ENCODE measurements at regions not wholly inside any gene's neighbourhood (a gene's known extent, or its start where the extent isn't known, plus 50 kb on each side); places are given as distances from the start of the nearest gene placed in this dataset.
A peak's percentile ranks its signal among the peaks of the same experiment; 100 is the strongest.

DNA sequence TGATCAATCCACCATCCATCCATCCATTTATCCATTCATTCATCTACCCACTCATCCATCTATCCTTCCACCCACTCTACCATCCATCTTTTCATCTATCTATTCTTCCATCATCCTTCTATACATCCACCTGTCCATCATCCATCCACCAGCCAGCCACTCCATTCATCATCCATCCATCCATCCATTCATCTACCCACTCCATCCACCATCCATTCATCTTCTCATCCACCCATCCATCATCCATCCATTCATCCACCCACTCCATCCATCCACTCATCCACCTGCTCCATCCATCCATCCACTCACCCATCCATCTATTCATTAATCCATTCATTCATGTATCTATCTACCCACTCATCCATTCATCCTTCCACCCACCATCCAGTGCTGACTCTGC, 127.9 kb upstream of the TMPRSS2 start:
- no peak overlapping the region for H3K4me3 ChIP-seq (ENCODE audit: low read depth, low read length)
- TF ChIP-seq, protein P1, sequence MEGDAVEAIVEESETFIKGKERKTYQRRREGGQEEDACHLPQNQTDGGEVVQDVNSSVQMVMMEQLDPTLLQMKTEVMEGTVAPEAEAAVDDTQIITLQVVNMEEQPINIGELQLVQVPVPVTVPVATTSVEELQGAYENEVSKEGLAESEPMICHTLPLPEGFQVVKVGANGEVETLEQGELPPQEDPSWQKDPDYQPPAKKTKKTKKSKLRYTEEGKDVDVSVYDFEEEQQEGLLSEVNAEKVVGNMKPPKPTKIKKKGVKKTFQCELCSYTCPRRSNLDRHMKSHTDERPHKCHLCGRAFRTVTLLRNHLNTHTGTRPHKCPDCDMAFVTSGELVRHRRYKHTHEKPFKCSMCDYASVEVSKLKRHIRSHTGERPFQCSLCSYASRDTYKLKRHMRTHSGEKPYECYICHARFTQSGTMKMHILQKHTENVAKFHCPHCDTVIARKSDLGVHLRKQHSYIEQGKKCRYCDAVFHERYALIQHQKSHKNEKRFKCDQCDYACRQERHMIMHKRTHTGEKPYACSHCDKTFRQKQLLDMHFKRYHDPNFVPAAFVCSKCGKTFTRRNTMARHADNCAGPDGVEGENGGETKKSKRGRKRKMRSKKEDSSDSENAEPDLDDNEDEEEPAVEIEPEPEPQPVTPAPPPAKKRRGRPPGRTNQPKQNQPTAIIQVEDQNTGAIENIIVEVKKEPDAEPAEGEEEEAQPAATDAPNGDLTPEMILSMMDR (IDR thresholded peaks at IDR 0.05; ENCODE audit: low read depth, low read length) = no peak
- DNase-seq (ENCODE audit: low read depth, low spot score) = no peak
- in situ Hi-C loops (cut with HindIII; ENCODE audit: low sequenced_read_pairs) = no loop called here

DNA sequence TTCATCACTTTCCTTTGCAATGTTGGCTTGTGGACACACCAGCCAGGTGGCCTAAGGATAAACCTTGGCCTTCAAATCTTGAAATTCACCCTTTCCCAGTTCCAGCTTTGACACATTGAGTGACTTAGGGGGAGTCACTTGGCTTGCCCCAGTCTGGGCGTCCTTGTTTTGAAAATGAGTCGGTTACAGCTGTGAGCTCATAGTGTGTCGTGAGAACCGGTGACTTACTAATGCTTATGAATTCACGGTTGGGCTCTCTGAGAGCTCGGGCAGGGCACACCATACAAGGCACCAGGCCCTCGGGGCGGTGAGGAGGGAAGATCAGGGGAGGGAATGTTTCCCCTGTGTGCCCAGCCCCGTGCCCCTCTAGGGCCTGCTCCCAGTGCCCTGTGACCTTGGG, 126.9 kb upstream of the TMPRSS2 start:
- no peak overlapping the region for H3K4me3 ChIP-seq (ENCODE audit: low read depth, low read length)
- TF ChIP-seq, protein P1 (IDR thresholded peaks at IDR 0.05; ENCODE audit: low read depth, low read length) = no peak
- peak; percentile 63 for DNase-seq (ENCODE audit: low read depth, low spot score)
- in situ Hi-C loops (cut with HindIII; ENCODE audit: low sequenced_read_pairs) = no loop called here

DNA sequence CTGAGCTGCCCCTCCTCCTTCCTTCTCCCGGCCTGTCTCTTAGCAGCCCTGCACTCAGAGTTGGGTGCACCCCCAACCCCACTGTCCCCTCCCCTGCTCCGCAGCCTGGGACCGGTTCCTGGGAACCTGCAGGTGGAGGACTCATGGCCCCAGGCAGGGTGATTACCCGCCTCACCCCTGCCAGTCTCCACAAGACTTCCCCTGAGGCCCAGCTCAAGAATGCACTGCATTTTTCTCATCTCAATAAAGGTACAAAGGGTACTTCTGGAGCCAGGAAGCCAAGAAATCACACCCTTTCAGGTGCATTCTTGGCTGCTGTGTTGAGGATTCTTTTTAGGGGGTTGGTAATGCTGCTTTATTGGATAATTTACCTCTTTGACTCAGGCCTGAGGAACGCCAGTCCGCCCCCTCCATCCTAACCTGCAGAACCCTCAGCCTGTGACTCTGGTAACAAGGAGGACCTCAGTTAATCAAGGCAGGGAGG, 126.3 kb upstream of the TMPRSS2 start:
- H3K4me3 ChIP-seq (ENCODE audit: low read depth, low read length) = no peak overlapping the region
- in situ Hi-C loops (cut with HindIII; ENCODE audit: low sequenced_read_pairs) = no loop called here
- TF ChIP-seq, protein P1 (IDR thresholded peaks at IDR 0.05; ENCODE audit: low read depth, low read length) = no peak
- DNase-seq (ENCODE audit: low read depth, low spot score) = no peak

DNA sequence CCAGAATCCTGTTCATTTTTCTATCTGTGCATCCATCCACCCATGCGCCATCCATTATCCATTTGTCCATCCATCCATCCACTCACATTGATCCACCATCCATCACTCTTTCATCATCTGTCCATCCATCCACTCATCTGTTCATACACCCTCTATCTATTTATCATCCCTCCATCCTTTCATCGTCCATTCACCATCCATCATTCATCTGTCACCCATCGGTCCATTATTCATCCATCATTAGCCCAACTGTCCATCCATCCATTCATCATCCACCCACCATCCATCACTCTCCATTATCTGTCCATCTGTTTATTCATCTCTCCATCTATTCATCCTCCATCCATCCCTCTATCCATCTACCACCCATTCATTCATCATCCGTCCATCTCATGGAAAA, 125.7 kb upstream of the TMPRSS2 start:
- H3K4me3 ChIP-seq (ENCODE audit: low read depth, low read length) = no peak overlapping the region
- no peak for DNase-seq (ENCODE audit: low read depth, low spot score)
- in situ Hi-C loops (cut with HindIII; ENCODE audit: low sequenced_read_pairs) = no loop called here
- TF ChIP-seq, protein P1 (IDR thresholded peaks at IDR 0.05; ENCODE audit: low read depth, low read length) = no peak

DNA sequence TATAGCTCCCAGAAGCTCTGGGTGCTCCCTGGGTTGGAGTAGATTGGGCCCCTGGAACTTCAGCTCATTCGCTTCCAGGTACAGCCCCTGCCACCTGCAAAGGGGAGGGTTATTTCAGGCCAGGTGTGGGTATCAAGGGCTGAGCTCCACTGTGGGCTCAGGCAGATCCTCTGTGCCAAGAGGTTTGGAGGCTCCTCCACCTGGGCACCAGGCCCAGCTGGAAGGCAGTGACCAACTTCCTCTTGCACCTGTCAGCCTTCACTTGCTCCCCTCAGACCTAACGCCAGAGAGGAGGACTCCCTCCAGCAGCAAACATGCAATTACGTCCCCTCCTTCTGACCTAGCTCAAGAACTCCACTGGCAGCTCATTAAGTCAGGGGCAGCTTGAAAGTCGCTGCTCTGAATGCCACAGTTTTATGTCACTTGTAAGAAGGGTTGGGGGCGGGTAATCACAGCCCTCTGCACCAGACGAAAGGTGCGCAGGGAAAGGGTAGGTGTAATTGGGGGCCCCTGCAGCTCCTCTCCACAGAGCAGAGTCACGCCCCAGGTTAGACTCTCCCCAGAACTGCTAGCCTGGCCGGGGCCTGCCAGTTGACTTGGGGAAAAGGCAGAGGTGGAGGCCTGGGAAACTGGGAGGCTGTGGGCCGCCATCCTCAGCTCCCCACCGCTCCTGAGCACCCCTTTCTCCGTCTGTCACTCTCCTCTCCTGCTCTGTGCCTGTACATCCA, 125.0 kb upstream of the TMPRSS2 start:
- no peak for DNase-seq (ENCODE audit: low read depth, low spot score)
- H3K4me3 ChIP-seq (ENCODE audit: low read depth, low read length) = no peak overlapping the region
- TF ChIP-seq, protein P1 (IDR thresholded peaks at IDR 0.05; ENCODE audit: low read depth, low read length) = no peak
- in situ Hi-C loops (cut with HindIII; ENCODE audit: low sequenced_read_pairs) = no loop called here

DNA sequence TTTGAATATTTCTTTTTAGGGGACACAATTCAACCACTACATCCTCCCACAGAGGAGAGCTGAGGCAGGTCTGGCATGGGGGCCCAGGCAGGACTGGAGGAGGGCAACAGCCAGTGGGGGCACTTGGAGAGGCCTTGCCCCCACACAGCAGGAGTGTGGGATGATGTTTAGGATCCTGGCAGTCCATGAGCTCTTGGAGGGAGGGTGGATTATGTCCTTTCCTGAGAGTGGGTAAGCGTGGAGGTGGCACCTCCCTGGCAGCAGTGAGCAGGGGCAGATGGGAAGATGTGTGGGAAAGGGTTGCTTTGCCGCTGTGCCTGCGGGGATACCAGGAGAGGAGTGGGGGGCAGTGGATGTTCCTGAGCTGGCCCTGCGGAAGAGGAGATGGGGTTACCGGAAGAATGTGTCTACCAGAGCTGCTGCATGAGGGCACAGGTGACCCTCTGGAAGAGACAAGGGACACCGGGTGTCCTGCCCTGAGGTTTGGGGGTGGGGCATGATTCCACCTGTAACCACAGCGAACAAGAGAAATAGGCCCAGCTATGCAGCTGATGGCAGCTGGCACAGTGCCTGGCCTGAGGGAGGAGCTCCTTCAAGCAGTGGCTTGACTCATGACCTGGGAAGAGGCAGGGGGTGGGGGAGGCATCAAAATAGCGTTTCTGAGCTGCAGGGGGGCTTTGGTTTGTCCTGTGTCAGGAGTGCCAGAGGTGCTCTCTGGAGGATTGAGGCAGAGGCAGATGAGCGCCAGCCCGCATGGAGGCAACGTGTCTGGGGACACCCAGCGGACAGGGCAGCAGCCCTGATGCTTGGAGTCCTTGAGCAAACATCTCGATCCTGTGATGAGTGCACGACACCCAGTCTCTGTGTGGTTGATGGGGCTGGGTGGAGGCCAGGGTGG, 123.9 kb upstream of the TMPRSS2 start:
- H3K4me3 ChIP-seq (ENCODE audit: low read depth, low read length) = no peak overlapping the region
- TF ChIP-seq, protein P1 (IDR thresholded peaks at IDR 0.05; ENCODE audit: low read depth, low read length) = no peak
- peak; percentile 50 for DNase-seq (ENCODE audit: low read depth, low spot score)
- in situ Hi-C loops (cut with HindIII; ENCODE audit: low sequenced_read_pairs) = no loop called here
